HUES6 (cell line): ENCODE measurements at regions not wholly inside any gene's neighbourhood (a gene's known extent, or its start where the extent isn't known, plus 50 kb on each side); places are given as distances from the start of the nearest gene placed in this dataset.

Experiments
- H3K27ac ChIP-seq: 2 replicates; pipeline ENCODE4 v1.7.0; 2013; ENCODE audit warnings: low read depth, mild to moderate bottlenecking, low read length, inconsistent platforms
- H3K27me3 ChIP-seq: 2 replicates; pipeline ENCODE4 v1.6.1; 2013; ENCODE audit warnings: low read length; ENCODE audit not compliant: control insufficient read depth, insufficient read depth
- H3K36me3 ChIP-seq: 2 replicates; pipeline ENCODE4 v1.6.1; 2013; ENCODE audit warnings: low read length; ENCODE audit not compliant: control insufficient read depth, insufficient read depth
- H3K4me1 ChIP-seq: 2 replicates; pipeline ENCODE4 v1.6.1; 2013; ENCODE audit warnings: low read length; ENCODE audit not compliant: control insufficient read depth, insufficient read depth
- H3K4me3 ChIP-seq: 2 replicates; pipeline ENCODE4 v1.5.1; 2013; ENCODE audit warnings: low read depth, low read length
- H3K9ac ChIP-seq: one replicate; pipeline ENCODE4 v1.6.1; 2013; ENCODE audit warnings: mild to moderate bottlenecking, low read length
- H3K9me3 ChIP-seq: 2 replicates; pipeline ENCODE4 v1.6.1; 2013; ENCODE audit warnings: low read depth, low read length; ENCODE audit not compliant: control insufficient read depth, insufficient read depth

- H3K27ac ChIP-seq, result no peak overlapping the region
- H3K4me3 ChIP-seq, result no peak overlapping the region
- no peak overlapping the region for H3K9ac ChIP-seq
- H3K36me3 ChIP-seq, result no peaks in the 10 kb centered on the region
- no peaks in the 10 kb centered on the region for H3K27me3 ChIP-seq
- H3K4me1 ChIP-seq, result no peaks in the 10 kb centered on the region
- H3K9me3 ChIP-seq, result no peaks in the 10 kb centered on the region
Measured at GRCh38 chr15:53397041-53397616, 362.3 kb downstream of the WDR72 start.

GRCh38 chr15:53395871-53396270, 363.6 kb downstream of the WDR72 start:
- no peaks in the 10 kb centered on the region for H3K27me3 ChIP-seq
- no peak overlapping the region for H3K4me3 ChIP-seq
- no peaks in the 10 kb centered on the region for H3K4me1 ChIP-seq
- H3K36me3 ChIP-seq, result no peaks in the 10 kb centered on the region
- no peak overlapping the region for H3K27ac ChIP-seq
- H3K9ac ChIP-seq, result no peak overlapping the region
- no peaks in the 10 kb centered on the region for H3K9me3 ChIP-seq

- Histone ChIP-seq H3K27me3 (no peaks in the 10 kb centered on the region), H3K9ac (no peak overlapping the region), H3K27ac (no peak overlapping the region), H3K9me3 (no peaks in the 10 kb centered on the region), H3K36me3 (no peaks in the 10 kb centered on the region), H3K4me3 (no peak overlapping the region), H3K4me1 (no peaks in the 10 kb centered on the region)
Measured at GRCh38 chr15:53390549-53390948, 368.9 kb downstream of the WDR72 start.

GRCh38 chr15:53389271-53390037, 370.0 kb downstream of the WDR72 start:
- Histone ChIP-seq H3K9me3 (no peaks in the 10 kb centered on the region), H3K9ac (no peak overlapping the region), H3K27me3 (no peaks in the 10 kb centered on the region), H3K36me3 (no peaks in the 10 kb centered on the region), H3K4me3 (no peak overlapping the region), H3K27ac (no peak overlapping the region), H3K4me1 (no peaks in the 10 kb centered on the region)

- no peak overlapping the region for H3K9ac ChIP-seq
- no peaks in the 10 kb centered on the region for H3K9me3 ChIP-seq
- H3K4me1 ChIP-seq, result no peaks in the 10 kb centered on the region
- H3K27me3 ChIP-seq, result no peaks in the 10 kb centered on the region
- no peak overlapping the region for H3K4me3 ChIP-seq
- no peak overlapping the region for H3K27ac ChIP-seq
- H3K36me3 ChIP-seq, result no peaks in the 10 kb centered on the region
Measured at GRCh38 chr15:53384417-53384816, 375.0 kb downstream of the WDR72 start.

GRCh38 chr15:53378096-53378800, 381.2 kb downstream of the WDR72 start:
- no peaks in the 10 kb centered on the region for H3K27me3 ChIP-seq
- no peaks in the 10 kb centered on the region for H3K4me1 ChIP-seq
- no peaks in the 10 kb centered on the region for H3K9me3 ChIP-seq
- no peak overlapping the region for H3K4me3 ChIP-seq
- no peaks in the 10 kb centered on the region for H3K36me3 ChIP-seq
- no peak overlapping the region for H3K9ac ChIP-seq
- no peak overlapping the region for H3K27ac ChIP-seq

- H3K27me3 ChIP-seq, result no peaks in the 10 kb centered on the region
- H3K36me3 ChIP-seq, result no peaks in the 10 kb centered on the region
- H3K27ac ChIP-seq, result no peak overlapping the region
- H3K9ac ChIP-seq, result no peak overlapping the region
- H3K4me3 ChIP-seq, result no peak overlapping the region
- no peaks in the 10 kb centered on the region; the same call in 1 of the 2 replicates for H3K9me3 ChIP-seq
- H3K4me1 ChIP-seq, result no peaks in the 10 kb centered on the region
Measured at GRCh38 chr15:53367740-53368139, 391.7 kb downstream of the WDR72 start.

- H3K4me3 ChIP-seq, result no peak overlapping the region
- H3K27ac ChIP-seq, result no peak overlapping the region
- no peaks in the 10 kb centered on the region for H3K9me3 ChIP-seq
- H3K36me3 ChIP-seq, result no peaks in the 10 kb centered on the region
- H3K9ac ChIP-seq, result no peak overlapping the region
- H3K27me3 ChIP-seq, result no peaks in the 10 kb centered on the region
- no peaks in the 10 kb centered on the region for H3K4me1 ChIP-seq
Measured at GRCh38 chr15:53360881-53361280, 398.6 kb downstream of the WDR72 start.

GRCh38 chr15:53359038-53359437, 400.4 kb downstream of the WDR72 start:
- Histone ChIP-seq H3K36me3 (no peaks in the 10 kb centered on the region), H3K27me3 (no peaks in the 10 kb centered on the region), H3K9ac (no peak overlapping the region), H3K9me3 (no peaks in the 10 kb centered on the region), H3K27ac (no peak overlapping the region), H3K4me3 (no peak overlapping the region), H3K4me1 (no peaks in the 10 kb centered on the region)

GRCh38 chr15:53354874-53355273, 404.6 kb downstream of the WDR72 start:
- Histone ChIP-seq H3K4me1 (no peaks in the 10 kb centered on the region), H3K4me3 (no peak overlapping the region), H3K9ac (no peak overlapping the region), H3K27me3 (no peaks in the 10 kb centered on the region), H3K36me3 (no peaks in the 10 kb centered on the region), H3K9me3 (no peaks in the 10 kb centered on the region), H3K27ac (no peak overlapping the region)

GRCh38 chr15:53351373-53351772, 408.1 kb downstream of the WDR72 start:
- no peaks in the 10 kb centered on the region for H3K4me1 ChIP-seq
- no peak overlapping the region for H3K4me3 ChIP-seq
- H3K9ac ChIP-seq, result no peak overlapping the region
- H3K27ac ChIP-seq, result no peak overlapping the region
- no peaks in the 10 kb centered on the region for H3K9me3 ChIP-seq
- H3K27me3 ChIP-seq, result no peaks in the 10 kb centered on the region
- H3K36me3 ChIP-seq, result no peaks in the 10 kb centered on the region
